D721Med (cell line): ENCODE measurements at regions not wholly inside any gene's neighbourhood (a gene's known extent, or its start where the extent isn't known, plus 50 kb on each side); places are given as distances from the start of the nearest gene placed in this dataset.

Source experiments
- DNase-seq: peaks from one replicate; pipeline ENCODE4 v3.0.0; 2011; ENCODE audit warnings: low spot score; ENCODE audit not compliant: insufficient read length
- FAIRE-seq: peaks from 2 replicates; lab custom pipeline; 2011; peaks lifted over from hg19 to GRCh38; lab: Jason Lieb, UNC
- TF ChIP-seq, protein P1 (sequence below): IDR thresholded peaks from 2 replicates; pipeline ENCODE4 v1.5.1; 2012; ENCODE audit warnings: mild to moderate bottlenecking, control low read depth; ENCODE audit not compliant: insufficient read depth; ENCODE audit errors: missing control alignments

- DNase-seq (no peak), FAIRE-seq (no peak)
- TF ChIP-seq, protein P1, sequence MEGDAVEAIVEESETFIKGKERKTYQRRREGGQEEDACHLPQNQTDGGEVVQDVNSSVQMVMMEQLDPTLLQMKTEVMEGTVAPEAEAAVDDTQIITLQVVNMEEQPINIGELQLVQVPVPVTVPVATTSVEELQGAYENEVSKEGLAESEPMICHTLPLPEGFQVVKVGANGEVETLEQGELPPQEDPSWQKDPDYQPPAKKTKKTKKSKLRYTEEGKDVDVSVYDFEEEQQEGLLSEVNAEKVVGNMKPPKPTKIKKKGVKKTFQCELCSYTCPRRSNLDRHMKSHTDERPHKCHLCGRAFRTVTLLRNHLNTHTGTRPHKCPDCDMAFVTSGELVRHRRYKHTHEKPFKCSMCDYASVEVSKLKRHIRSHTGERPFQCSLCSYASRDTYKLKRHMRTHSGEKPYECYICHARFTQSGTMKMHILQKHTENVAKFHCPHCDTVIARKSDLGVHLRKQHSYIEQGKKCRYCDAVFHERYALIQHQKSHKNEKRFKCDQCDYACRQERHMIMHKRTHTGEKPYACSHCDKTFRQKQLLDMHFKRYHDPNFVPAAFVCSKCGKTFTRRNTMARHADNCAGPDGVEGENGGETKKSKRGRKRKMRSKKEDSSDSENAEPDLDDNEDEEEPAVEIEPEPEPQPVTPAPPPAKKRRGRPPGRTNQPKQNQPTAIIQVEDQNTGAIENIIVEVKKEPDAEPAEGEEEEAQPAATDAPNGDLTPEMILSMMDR: no peak
Measured at GRCh38 chr6:153437193-153437592, 306.1 kb upstream of the RGS17 start.

GRCh38 chr6:153436351-153436750, 305.3 kb upstream of the RGS17 start:
- FAIRE-seq (no peak), DNase-seq (no peak)
- TF ChIP-seq, protein P1: no peak

GRCh38 chr6:153435787-153436186, 304.7 kb upstream of the RGS17 start:
- TF ChIP-seq, protein P1: no peak
- FAIRE-seq: no peak
- DNase-seq: no peak

GRCh38 chr6:153425536-153425935, 294.5 kb upstream of the RGS17 start:
- DNase-seq (no peak), FAIRE-seq (no peak)
- TF ChIP-seq, protein P1: no peak

DNA sequence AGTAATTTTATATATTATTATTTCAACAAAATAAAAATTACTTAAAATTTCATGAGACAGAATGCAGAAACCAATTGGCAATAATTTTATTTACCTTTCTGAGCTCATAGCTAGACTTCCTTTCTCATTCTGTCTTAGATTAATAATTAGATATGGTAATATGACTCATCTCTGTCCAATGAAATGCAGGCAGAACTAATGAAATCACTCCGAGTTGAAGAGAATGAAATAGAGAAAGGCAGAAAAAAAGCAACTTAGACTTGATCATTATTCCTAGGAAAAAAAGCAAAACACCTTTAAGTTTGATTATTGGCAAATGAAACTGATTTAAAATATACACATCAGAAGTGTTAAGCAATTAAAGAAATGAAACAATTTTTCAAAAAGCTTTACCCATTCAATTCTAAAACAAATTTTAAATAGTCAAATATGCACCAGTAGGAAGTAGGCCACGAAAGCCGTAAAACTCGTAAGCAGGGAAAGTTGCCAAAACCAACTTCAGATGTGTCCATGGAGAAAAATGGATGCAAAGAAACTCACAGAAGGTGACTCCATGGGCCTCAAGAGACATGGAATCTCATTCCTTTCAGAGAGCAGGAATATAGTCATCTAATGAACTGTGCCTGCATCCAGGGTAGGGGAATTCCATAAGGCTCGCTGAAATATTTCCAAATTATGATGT, 293.8 kb upstream of the RGS17 start:
- no peak for FAIRE-seq
- TF ChIP-seq, protein P1: no peak
- no peak for DNase-seq

DNA sequence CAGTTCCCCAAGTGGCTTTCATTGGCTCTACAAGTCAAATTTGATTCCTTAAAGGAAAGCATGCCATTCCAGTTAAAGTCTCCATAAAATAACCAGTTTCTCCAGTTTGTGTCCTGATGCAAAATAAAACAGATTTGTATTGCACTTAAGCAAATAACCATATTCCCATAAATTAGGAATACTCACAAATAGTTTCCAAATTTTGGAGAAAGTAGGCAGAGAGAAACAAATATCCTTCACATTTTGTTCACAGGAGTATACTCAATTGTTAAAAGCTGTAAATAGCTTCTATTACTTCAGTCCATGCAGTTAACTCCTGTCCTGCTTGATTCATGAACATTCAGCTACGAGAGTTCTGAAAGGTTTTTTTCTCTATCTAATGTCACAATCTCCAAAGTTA, 281.4 kb upstream of the RGS17 start:
- TF ChIP-seq, protein P1: no peak
- no peak for FAIRE-seq
- no peak for DNase-seq

- TF ChIP-seq, protein P1: no peak
- no peak for FAIRE-seq
- no peak for DNase-seq
Measured at GRCh38 chr6:153411070-153411648, 280.1 kb upstream of the RGS17 start.
